NCI-H1105 treated with DMSO at 0.1 percent for 48 hours (cell line): ENCODE measurements at regions not wholly inside any gene's neighbourhood (a gene's known extent, or its start where the extent isn't known, plus 50 kb on each side); places are given as distances from the start of the nearest gene placed in this dataset.

Source experiments
- DNase-seq: peaks from one replicate; lab custom pipeline; 2025; lab: John Stamatoyannopoulos, UW

- no peak for DNase-seq
Observed at GRCh38 chr10:47231414-47231813, 68.6 kb upstream of the GDF10 start.

- DNase-seq, result no peak
Observed at GRCh38 chr10:47233631-47234030, 66.4 kb upstream of the GDF10 start.

- DNase-seq, result no peak
Observed at GRCh38 chr10:47235484-47235883, 64.5 kb upstream of the GDF10 start.

GRCh38 chr10:47237316-47238260, 62.4 kb upstream of the GDF10 start:
- no peak for DNase-seq

GRCh38 chr10:47238331-47239095, 61.5 kb upstream of the GDF10 start:
- DNase-seq, result no peak

GRCh38 chr10:47239211-47239610, 60.8 kb upstream of the GDF10 start:
- no peak for DNase-seq

GRCh38 chr10:47240173-47240572, 59.8 kb upstream of the GDF10 start:
- DNase-seq, result no peak

- no peak for DNase-seq
Observed at GRCh38 chr10:47241256-47241655, 58.7 kb upstream of the GDF10 start.

- DNase-seq, result no peak
Observed at GRCh38 chr10:47241946-47242867, 57.8 kb upstream of the GDF10 start.

GRCh38 chr10:47243356-47243755, 56.6 kb upstream of the GDF10 start:
- no peak for DNase-seq

GRCh38 chr10:47243791-47244190, 56.2 kb upstream of the GDF10 start:
- DNase-seq, result no peak

GRCh38 chr10:47244560-47245500, 55.2 kb upstream of the GDF10 start:
- no peak for DNase-seq

GRCh38 chr10:47245731-47246350, 54.2 kb upstream of the GDF10 start:
- DNase-seq, result no peak

GRCh38 chr10:47246406-47247147, 53.4 kb upstream of the GDF10 start:
- no peak for DNase-seq

- no peak for DNase-seq
Observed at GRCh38 chr10:47247148-47248059, 52.6 kb upstream of the GDF10 start.

GRCh38 chr10:47248386-47249090, 51.5 kb upstream of the GDF10 start:
- DNase-seq, result no peak

- DNase-seq, result no peak
Observed at GRCh38 chr10:47249881-47250280, 50.1 kb upstream of the GDF10 start.
